A549 (cell line): ENCODE measurements at regions not wholly inside any gene's neighbourhood (a gene's known extent, or its start where the extent isn't known, plus 50 kb on each side); places are given as distances from the start of the nearest gene placed in this dataset.
A peak's percentile ranks its signal among the peaks of the same experiment; 100 is the strongest.

Experiments used
- CEBPB ChIP-seq, 2 experiments: fragments of >200 bp in 1 of 2; sonication (Bioruptor Twin) in 1 of 2; formaldehyde crosslinking in 1 of 2; IDR thresholded peaks; 2 replicates each; pipeline ENCODE4 v1.6.1; 2012 to 2016
- CTCF ChIP-seq: fragments of >200 bp; sonication (Bioruptor Twin); formaldehyde crosslinking; IDR thresholded peaks from 3 replicates; pipeline ENCODE4 v1.5.1; 2016
- EP300 ChIP-seq, 2 experiments: fragments of >200 bp; sonication (Bioruptor Twin); formaldehyde crosslinking; IDR thresholded peaks; 2 replicates in 1 of 2; 3 replicates in 1 of 2; pipeline ENCODE4 v1.6.1; 2016 to 2017
- FOSB ChIP-seq: fragments of 250-450 bp; sonication (Bioruptor Pico); IDR thresholded peaks from 2 replicates; pipeline ENCODE4 v1.5.0; 2020; ENCODE audit warnings: mild to moderate bottlenecking, moderate library complexity
- FOSL2 ChIP-seq, 2 experiments: fragments of 450-650 bp in 1 of 2; fragments of >200 bp in 1 of 2; sonication (Bioruptor Twin) in 1 of 2; formaldehyde crosslinking; IDR thresholded peaks; 2 replicates each; pipeline versions ENCODE4 v1.5.0 to v1.6.1; 2016 to 2020; ENCODE audit warnings: mild to moderate bottlenecking in 1 of 2, moderate library complexity in 1 of 2
- JUNB ChIP-seq: fragments of >200 bp; sonication (Bioruptor Twin); formaldehyde crosslinking; IDR thresholded peaks from 2 replicates; pipeline ENCODE4 v1.6.1; 2016
- MYC ChIP-seq: IDR thresholded peaks from 2 replicates; pipeline ENCODE4 v1.6.1; 2012; ENCODE audit warnings: mild to moderate bottlenecking, inconsistent platforms, low read length, improper control_type of control experiment, borderline replicate concordance
- PHF8 ChIP-seq: fragments of 200-600 bp; sonication (generic); IDR thresholded peaks from 2 replicates; pipeline ENCODE4 v1.6.1; 2016; ENCODE audit warnings: low read depth, mild to moderate bottlenecking, antibody characterized with exemption, moderate library complexity, borderline replicate concordance
- POLR2A ChIP-seq: IDR thresholded peaks from 2 replicates; pipeline ENCODE4 v1.6.1; 2012; ENCODE audit warnings: mild to moderate bottlenecking, low read length
- RAD21 ChIP-seq, 2 experiments: fragments of >200 bp in 1 of 2; sonication (Bioruptor Twin) in 1 of 2; formaldehyde crosslinking in 1 of 2; IDR thresholded peaks in 1 of 2; conservative IDR thresholded peaks in 1 of 2; 2 replicates in 1 of 2; 3 replicates in 1 of 2; pipeline ENCODE4 v1.6.1; 2012 to 2018; ENCODE audit warnings: inconsistent platforms in 1 of 2
- SMC3 ChIP-seq: fragments of >200 bp; sonication (Bioruptor Twin); formaldehyde crosslinking; IDR thresholded peaks from 3 replicates; pipeline ENCODE4 v1.6.1; 2018; ENCODE audit warnings: inconsistent platforms
- TF ChIP-seq, protein P1 (sequence below): IDR thresholded peaks from 2 replicates; pipeline ENCODE4 v1.6.1; 2012

GRCh38 chr6:71545905-71546304 is 257.3 kb downstream of the OGFRL1 start:
- TF ChIP-seq POLR2A, result no peak
- no peak for TF ChIP-seq MYC
- no peak for TF ChIP-seq CTCF
- TF ChIP-seq RAD21 (conservative IDR thresholded peaks at IDR 0.05 in 1 of 2, IDR thresholded peaks at IDR 0.05 in 1 of 2), result no peak
- TF ChIP-seq FOSL2 (IDR thresholded peaks at IDR 0.05), result no peak
- no peak for TF ChIP-seq FOSL2 (CRISPR knock-in tag; IDR thresholded peaks at IDR 0.05)
- TF ChIP-seq CEBPB (IDR thresholded peaks at IDR 0.05), result peak in 1 of 2 experiments; percentile 50; a peak in 1 of 4 replicates
- no peak for TF ChIP-seq SMC3
- no peak for TF ChIP-seq JUNB
- no peak for TF ChIP-seq FOSB (CRISPR knock-in tag)
- TF ChIP-seq, protein P1, sequence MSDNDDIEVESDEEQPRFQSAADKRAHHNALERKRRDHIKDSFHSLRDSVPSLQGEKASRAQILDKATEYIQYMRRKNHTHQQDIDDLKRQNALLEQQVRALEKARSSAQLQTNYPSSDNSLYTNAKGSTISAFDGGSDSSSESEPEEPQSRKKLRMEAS, result no peak
- TF ChIP-seq EP300 (IDR thresholded peaks at IDR 0.05), result no peak
- TF ChIP-seq PHF8, result no peak
